ENCODE measurements at regions not wholly inside any gene's neighbourhood (a gene's known extent, or its start where the extent isn't known, plus 50 kb on each side); places are given as distances from the start of the nearest gene placed in this dataset.

- no peak for DNase-seq
These were observed 91.3 kb upstream of the RPL34 start for GRCh38 chr4:108529102-108529501.

GRCh38 chr4:108527723-108528122 lies 92.7 kb upstream of the RPL34 start:
- no peak for DNase-seq

DNA sequence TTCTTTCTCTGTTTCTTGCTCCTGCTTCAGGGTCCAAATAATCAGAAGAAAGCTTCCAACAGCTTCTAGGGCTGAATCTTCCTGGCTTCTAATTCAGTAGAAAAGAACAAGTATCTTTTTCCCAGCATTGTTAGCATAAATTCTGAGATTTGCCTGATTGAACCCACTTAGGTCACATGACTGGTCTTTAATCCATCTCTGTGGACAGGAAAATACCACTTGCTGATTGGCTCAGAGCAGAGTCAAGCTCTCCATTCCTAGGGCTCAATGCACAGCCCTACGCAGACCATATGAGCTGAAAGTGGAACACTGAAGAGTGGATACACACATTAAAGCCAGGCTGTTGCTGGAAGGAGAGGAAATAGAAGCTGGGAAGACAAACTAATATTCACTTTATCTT lies 99.6 kb upstream of the RPL34 start:
- no peak for DNase-seq

DNA sequence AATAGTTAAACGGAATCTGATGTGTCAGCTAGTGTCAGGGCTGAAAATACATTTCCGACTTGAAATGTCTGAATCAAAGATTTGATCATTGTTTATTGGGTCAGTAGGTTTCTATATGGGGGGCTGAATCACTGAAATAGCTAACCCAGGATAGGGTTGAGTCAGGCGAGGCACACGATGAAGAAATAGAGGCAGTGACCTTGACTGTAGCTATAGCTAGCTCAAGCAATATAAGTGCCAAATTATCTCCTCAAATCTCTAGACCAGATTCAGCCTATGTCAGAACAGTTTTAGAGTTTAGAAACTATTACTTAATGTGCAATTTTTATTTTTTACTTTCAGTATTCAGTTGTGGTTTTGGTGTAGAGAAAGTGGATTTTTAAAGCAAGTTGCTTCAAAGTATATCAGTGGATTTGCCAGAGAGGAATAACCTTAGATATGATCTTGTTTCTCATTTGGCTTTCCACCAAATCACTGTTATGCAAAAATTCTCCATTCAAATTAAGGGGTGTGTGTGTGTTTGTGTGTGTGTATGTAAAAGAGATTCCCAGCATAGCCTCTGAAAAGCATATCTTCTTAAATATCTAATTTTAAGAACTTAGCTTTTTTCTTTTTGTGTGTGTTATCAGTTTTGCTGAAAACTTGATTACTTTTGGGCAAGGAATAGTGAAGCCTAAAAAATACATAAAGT lies 100.3 kb upstream of the RPL34 start:
- DNase-seq, result no peak

DNA sequence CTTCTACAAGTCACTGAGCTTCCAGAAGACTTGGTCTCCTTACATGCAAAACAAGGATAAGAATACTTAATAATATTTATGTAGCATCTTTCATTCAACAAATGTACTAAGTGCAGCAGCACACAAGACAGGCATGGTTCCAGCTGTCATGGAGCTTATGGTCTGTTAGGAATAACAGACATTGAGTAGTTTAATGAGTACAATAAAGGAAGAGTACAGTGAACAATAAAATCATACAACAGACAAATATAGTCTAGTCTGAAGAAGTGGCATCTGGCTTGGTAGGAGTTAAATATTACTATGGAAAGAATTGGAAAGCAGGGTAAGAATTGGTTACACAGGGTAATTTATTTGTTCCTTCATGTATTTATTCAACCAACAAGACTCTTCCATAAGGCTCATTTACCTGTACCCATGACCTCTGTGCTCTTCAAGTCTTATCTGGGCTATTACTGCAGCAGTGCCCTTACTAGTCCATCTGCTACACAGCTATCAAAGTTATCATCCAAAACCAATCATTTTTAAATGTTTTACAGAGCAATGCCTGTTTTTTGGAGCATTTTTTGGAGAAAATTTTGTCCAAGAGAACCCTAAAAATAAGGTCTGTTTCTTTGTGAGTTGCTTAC lies 101.1 kb upstream of the RPL34 start:
- DNase-seq, result no peak

DNA sequence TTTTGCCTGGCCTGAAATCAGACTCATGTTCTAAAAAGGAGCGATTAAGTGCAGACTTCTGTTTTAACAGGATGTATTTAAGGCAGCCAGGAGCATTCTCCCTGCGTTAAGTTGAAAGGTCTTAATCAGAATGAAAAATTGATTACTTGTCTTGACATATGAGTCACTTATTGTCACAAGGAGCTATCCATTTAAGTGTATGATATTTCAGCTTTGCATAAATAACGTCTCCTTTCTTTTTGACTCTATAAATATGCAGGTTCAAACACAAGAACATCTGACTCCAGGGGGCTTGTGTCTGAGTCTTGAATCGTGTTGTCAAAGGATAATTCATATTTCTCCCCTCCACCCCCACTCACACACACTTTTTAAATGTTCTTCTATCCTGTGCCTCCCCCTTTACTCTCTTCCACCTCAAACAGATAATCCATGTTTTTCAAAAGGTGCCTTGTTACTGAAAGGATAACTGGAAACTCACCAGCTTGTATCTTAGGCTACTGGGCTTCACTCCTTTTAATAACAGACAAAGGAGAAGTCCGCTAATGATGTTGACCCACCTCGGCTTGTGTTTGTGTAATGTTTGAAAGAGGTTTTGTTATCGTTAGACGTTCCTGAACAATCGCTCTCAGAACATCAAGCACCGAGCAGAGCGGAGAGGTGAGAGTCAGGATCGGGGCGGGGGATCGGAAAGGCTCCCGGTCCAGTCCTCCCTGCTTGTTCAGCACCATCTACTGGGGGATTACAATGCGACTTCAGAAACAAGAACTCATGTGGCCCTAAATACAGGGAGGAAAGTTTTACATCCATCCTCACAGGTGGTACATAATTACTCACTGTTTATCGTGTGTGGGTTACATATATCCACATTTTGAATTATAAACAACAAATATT lies 107.5 kb upstream of the RPL34 start:
- peak in 13 of 58 donors; percentile 0 to 23 (median 2) for DNase-seq

- DNase-seq, result no peak
These were observed 108.8 kb upstream of the RPL34 start for GRCh38 chr4:108511618-108512017.

DNA sequence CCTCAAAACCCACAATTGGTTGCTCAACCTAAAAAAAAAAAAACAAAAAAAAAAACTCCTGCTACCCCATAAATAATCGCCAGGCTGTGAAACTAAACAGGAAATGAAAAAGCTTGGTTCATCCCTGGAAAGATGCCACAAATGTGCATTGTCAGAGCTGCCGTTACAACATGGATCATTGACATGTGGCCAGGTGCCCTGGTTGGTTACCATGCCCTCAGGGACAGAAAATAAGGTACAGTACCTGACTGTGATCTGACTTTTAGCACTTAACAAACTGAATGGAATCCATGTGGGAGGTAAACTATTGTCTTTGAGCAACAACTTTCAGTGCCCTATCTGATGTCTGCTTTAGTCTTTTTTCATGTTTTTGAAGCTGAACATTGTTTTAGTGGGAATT lies 118.0 kb upstream of the RPL34 start:
- no peak for DNase-seq

DNA sequence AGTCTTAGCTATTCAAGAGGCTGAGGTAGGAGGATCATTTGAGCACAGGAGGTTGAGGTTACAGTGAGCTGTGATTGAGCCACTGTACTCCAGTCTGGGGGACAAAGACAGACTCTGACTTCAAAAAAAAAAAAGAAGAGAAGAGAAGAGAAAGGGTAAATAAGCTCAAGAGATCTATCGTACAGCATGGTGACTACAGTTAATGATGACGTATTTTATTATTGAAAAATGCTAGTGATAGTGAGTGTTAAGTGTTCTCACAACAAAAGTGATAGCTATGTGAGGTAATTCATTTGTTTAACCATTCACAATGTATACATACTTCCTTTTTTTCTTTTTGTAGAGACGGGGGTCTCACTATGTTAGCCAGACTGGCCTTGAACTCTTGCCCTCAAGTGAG lies 121.5 kb upstream of the RPL34 start:
- no peak for DNase-seq

DNA sequence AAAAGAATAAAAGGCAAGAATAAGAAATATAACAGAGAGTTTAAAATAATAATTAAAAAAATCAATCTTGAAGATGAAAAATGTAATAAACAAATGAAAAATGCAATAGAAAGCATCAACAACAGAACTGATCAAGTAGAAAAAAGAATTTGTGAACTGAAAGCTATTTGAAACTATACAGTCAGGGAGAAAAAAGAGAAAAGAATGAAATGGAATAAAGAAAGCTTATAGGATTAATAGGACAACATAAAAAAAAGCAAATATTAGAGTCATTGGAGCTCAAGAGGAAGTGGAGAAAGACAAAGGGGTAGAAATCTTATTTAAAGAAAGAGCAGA lies 126.8 kb upstream of the RPL34 start:
- no peak for DNase-seq

DNA sequence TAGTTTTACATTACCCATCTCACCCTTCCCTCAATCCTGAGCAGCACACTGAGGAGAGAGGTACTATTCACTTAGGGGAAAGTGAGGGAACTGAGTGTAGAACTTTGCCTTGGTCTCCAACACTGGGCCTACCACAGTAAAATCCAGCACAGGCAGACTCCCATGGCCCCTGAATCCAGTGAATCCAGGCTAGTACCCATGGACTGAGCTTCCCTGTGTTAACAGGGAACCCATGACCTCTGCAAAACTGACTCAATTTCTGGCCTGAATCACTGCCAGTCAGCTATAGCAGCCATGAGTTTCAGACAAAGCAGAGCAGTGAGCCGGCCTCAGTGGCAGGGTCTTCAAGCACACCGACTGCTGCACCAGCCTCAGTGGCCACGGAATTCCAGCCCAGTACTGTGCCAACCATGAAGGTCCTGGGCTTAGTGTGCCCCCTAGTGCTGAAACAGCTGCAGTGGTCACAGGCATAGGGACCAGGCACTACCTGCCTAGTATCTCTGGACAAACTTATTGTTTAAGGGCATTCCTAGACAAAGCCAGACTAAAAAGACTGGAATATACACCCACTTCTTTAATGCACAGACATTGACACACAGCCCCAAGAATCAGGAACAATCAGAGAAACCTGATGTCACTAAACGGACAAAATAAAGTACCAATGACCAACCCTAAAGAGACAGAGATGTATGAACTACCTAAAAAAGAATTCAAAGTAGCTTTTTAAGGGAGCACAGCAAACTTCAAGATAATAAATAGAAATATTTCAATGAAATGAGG lies 127.4 kb upstream of the RPL34 start:
- DNase-seq, result no peak

DNA sequence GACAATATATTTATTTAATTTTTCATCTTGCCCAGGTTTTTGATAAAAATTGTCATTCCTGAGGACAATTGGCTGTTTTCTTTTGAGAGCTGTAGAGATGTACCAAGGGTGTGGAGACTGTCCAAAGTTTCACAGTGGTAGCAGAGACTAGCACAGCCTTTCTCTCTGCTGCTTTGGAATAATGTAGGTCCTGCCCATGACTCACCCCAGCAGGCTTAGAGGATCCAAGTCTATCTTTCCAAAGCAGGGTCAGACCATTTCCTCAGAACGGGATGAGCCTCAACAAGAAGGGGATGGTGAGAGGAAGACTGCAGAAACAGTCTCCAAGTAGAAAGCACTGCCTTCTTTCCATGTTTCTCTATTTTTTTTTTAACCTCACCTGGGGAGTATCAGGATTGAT lies 131.5 kb upstream of the RPL34 start:
- DNase-seq, result no peak

GRCh38 chr4:108486046-108486445 lies 134.3 kb upstream of the RPL34 start:
- DNase-seq, result no peak

DNA sequence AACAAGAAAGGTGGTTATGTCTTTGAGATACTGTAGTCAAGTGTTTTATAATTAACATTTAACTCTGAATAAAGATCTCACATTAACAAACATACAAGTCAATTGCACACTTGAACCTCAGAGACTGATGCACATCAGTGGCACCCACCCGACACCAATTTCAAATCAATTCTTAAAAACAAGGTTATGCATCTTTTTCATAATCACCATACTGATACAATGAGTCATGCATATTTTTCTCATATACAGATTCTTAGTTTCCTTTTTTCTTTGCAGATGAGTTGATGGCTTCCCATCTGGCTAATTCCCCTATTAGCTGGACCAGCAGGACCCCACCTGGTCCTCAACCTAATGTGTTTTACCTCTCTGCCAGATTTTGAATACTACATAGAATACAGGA lies 136.2 kb upstream of the RPL34 start:
- no peak for DNase-seq

DNA sequence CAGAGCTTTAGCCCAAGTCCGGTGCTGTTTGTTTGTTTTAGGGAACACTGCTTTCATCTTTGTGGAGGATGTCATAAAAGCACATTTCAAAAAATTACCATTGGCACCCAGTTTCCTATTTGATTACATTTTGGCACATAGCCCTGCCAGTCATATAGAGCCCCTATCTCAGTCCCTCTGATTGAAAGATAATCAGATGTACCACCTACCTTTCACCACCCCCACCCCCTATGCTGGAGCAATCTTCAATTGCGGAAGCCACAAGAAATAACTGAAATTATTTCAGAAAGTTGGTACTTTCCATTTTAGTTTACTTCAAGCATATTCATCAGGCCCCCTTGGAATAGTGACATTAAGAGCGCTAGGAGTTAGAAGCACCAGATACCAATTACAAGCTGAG lies 136.7 kb upstream of the RPL34 start:
- DNase-seq, result no peak

GRCh38 chr4:108483079-108483478 lies 137.3 kb upstream of the RPL34 start:
- no peak for DNase-seq

- no peak for DNase-seq
These were observed 139.5 kb upstream of the RPL34 start for GRCh38 chr4:108480881-108481280.

- DNase-seq, result no peak
These were observed 142.8 kb upstream of the RPL34 start for GRCh38 chr4:108477527-108478108.

- DNase-seq, result no peak
These were observed 147.1 kb upstream of the RPL34 start for GRCh38 chr4:108473163-108473720.

DNA sequence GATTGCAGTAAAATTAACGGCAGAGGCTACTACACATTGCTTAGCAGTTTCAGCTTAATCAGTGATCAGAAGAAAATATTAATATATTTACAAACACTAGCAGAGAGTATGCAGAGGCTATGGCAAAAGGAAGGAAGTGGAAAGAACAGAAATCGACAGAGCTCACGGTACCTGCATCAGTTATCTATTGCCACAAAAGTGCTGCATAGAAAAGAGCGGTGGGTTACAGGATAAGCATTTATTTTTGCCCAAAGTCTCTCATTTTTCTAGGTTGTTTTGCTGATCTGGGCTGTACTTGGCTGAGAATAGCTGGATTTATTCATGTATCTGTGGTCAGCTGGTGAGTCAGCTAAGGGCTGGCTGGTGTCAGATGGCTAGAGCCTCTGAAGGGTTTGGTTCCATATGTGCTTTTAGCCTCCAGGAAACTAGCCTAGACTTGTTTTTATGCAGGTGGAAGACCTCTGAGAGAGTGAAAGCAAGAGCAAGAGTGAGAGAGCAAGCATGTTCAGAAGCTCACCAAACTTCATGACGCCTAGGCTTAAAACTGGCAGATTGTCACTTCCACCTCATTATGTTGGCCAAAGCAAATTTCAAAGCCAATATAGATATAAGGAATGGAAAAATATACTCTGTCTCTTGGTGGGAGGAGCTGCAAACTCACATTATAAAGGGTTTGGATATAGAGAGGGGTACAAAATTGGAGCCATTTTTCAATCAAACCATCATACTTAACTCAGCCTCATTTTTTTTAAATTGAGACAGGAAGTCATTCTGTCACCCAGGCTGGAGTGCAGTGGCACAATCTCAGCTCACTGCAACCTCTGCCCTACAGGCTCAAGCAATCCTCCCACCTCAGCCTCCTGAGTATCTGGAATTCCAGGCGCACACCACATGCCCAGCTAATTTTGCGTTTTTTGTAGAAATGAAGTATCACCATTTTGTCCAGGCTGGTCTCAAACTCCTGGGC lies 153.2 kb upstream of the RPL34 start:
- DNase-seq, result no peak

All from anterior cingulate cortex (tissue), 58 donors.